Tibial artery (tissue), 4 donors: ENCODE measurements at regions not wholly inside any gene's neighbourhood (a gene's known extent, or its start where the extent isn't known, plus 50 kb on each side); places are given as distances from the start of the nearest gene placed in this dataset.

ENCODE experiments used
- DNase-seq, 2 donors: peaks; one replicate each; pipeline ENCODE4 v3.0.0-alpha.2; 2019
- H3K27ac ChIP-seq, 2 donors: fragments of 200-600 bp; sonication (generic) in 1 of 2; 1 replicate in 1 of 2; 2 replicates in 1 of 2; pipeline ENCODE4 v1.5.1; 2018 to 2019; ENCODE audit warnings: mild to moderate bottlenecking in 1 of 2
- H3K27me3 ChIP-seq, 2 donors: fragments of 200-600 bp; sonication (generic) in 1 of 2; one replicate each; pipeline versions ENCODE4 v1.5.1 to v1.6.0; 2016 to 2019
- H3K36me3 ChIP-seq, 3 donors: fragments of 200-600 bp; sonication (generic) in 2 of 3; one replicate each; pipeline ENCODE4 v1.5.1; 2016 to 2019; ENCODE audit warnings: mild to moderate bottlenecking in 2 of 3
- H3K4me1 ChIP-seq, 4 donors: fragments of 200-600 bp; sonication (generic) in 2 of 4; 1 replicate in 3 of 4; 2 replicates in 1 of 4; pipeline ENCODE4 v1.5.1; 2016 to 2019
- H3K4me3 ChIP-seq, 2 donors: fragments of 200-600 bp; sonication (generic) in 1 of 2; 1 replicate in 1 of 2; 2 replicates in 1 of 2; pipeline ENCODE4 v1.5.1; 2018 to 2019; ENCODE audit warnings: mild to moderate bottlenecking in 2 of 2
- H3K9me3 ChIP-seq, 3 donors: fragments of 200-600 bp; sonication (generic) in 1 of 3; one replicate each; pipeline ENCODE4 v1.5.1; 2016 to 2019
- CTCF ChIP-seq, 2 experiments: fragments of 200-600 bp in 1 of 2; fragments of 450-650 bp in 1 of 2; IDR thresholded peaks; one replicate each; pipeline ENCODE4 v1.5.1; 2017 to 2019; ENCODE audit warnings: antibody characterized with exemption in 2 of 2, mild to moderate bottlenecking in 1 of 2, moderate library complexity in 1 of 2
- intact Hi-C: fragments of 100-400 bp; cut with DNase I; formaldehyde crosslinking; loops from one replicate; pipeline ENCODE4 v1.15.0; 2023; ENCODE audit warnings: low total_unique reads

DNA sequence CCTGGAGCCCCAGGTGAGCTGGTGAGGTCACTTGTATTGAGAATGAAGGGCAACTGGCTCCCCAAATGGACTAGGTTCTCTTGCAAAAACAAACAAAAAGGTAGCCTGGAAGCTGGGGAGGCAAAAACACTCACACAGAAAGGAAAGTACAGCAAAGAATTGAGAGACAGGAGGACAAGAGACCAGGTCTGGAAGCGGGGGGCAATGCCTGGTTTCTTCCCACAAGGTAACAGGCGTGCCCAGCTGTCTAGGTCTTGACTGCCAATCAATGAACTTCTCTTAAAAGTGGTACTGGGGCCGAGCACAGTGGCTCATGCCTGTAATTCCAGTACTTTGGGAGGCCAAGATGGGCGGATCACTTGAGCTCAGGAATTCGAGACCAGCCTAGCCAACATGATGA is 356.4 kb upstream of the TSHZ3 start:
- no peaks in the 10 kb centered on the region for H3K4me1 ChIP-seq
- no peak overlapping the region for H3K4me3 ChIP-seq
- no peaks in the 10 kb centered on the region for H3K27me3 ChIP-seq
- no peak for TF ChIP-seq CTCF (IDR thresholded peaks at IDR 0.05)
- peaks cover 0 to 5% (median 0%) of the 10 kb centered on the region in 3 donors for H3K9me3 ChIP-seq
- DNase-seq, result no peak
- H3K27ac ChIP-seq, result no peak overlapping the region
- no peaks in the 10 kb centered on the region for H3K36me3 ChIP-seq
- intact Hi-C loops, result no loop called here

- no peak for TF ChIP-seq CTCF (IDR thresholded peaks at IDR 0.05)
- intact Hi-C loops, result no loop called here
- H3K9me3 ChIP-seq, result peaks cover 0 to 5% (median 0%) of the 10 kb centered on the region in 3 donors
Observed at GRCh38 chr19:31706131-31706530, 356.9 kb upstream of the TSHZ3 start.

DNA sequence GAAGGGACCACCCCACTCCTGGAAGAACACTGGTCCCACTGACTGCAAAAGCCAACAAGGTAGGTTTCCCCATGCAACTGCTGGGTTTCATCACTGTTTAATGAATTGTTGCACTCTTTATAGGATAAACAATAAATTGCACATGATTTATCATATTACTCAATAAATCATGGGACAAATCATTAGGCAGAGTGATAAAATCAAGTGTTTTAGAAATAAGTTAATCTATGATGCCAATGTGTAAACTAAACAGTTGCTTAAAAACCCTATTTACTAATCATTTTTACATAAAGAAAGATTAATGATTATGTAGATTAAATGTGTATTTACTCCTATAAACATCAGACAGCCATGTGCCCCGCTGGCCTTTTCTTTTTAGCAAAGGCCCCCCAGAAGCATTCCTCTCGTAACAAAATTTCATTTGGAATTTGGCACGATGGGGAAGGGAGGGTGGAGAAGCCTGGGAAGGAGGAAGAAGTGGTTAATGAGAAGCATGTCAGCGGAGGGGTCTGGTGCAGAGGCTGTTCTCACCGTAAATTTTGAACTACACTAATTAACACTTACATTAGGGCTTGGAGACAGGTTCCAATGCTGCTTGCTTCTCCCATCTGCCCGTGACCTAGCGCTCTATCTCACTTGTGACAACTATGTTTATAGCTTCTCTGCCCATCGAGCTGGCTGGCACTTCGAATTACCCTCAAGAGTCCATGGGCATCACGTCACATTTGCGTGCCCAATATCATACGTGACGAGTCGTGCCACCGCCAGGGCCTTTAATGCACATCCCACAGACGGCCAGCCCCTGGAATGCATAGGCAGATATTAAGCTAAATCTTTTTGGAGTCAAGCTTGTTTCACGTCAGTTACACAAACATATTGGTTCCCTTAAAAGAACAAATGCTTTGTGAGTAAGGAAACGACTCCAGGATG is 357.7 kb upstream of the TSHZ3 start:
- Histone ChIP-seq H3K4me1 (no peaks in the 10 kb centered on the region), H3K4me3 (no peak overlapping the region), H3K9me3 (peaks cover 0 to 5% (median 0%) of the 10 kb centered on the region in 3 donors), H3K27ac (no peak overlapping the region), H3K27me3 (no peaks in the 10 kb centered on the region), H3K36me3 (no peaks in the 10 kb centered on the region)
- no peak for DNase-seq
- intact Hi-C loops, result no loop called here
- no peak for TF ChIP-seq CTCF (IDR thresholded peaks at IDR 0.05)

More at GRCh38 chr19:31706131-31706530, 356.9 kb upstream of the TSHZ3 start:
- Histone ChIP-seq H3K27me3 (no peaks in the 10 kb centered on the region), H3K36me3 (no peaks in the 10 kb centered on the region), H3K4me1 (no peaks in the 10 kb centered on the region), H3K4me3 (no peak overlapping the region), H3K27ac (no peak overlapping the region)
- no peak for DNase-seq

DNA sequence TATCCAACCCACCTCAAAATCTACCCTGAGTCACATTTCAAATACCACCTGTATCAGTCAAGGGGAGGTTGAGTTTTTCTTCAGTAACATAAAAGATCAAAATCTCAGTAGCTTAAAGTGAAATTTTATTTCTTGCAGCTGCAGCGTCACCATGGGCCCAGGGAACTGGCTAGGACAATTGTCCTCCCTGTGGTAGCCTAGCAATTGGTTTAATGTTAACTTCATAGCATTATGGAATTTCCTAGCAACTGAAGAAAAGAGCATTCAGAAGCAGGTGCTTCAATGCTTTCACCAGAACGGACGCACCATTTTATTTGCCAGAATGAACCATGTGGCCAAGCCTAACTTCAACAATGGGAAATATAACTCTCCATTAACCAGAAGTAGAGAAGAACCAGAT is 359.3 kb upstream of the TSHZ3 start:
- intact Hi-C loops, result no loop called here
- no peak for DNase-seq
- no peaks in the 10 kb centered on the region for H3K36me3 ChIP-seq
- H3K4me3 ChIP-seq, result no peak overlapping the region
- H3K9me3 ChIP-seq, result no peaks in the 10 kb centered on the region
- no peaks in the 10 kb centered on the region for H3K4me1 ChIP-seq
- TF ChIP-seq CTCF (IDR thresholded peaks at IDR 0.05), result no peak
- H3K27me3 ChIP-seq, result no peaks in the 10 kb centered on the region
- no peak overlapping the region for H3K27ac ChIP-seq

DNA sequence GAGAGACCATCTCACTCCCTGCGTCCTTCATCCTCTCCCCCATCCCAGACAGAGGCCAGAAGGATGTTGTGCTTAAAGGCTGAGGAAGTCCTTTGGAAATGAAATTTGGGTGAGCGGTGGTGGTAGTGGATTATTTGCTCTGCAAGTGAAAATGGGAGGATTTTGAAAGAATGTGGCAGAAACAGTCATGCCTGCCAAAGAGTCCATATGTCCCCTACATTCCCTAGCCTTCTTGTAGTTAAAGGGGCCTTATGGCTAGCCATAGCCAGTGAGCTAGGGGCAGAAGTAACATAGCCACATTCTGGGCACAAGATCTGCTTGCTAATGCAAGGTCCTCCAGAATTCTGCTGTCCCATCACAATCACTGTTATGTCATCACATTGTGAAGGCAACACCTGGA is 360.2 kb upstream of the TSHZ3 start:
- H3K4me1 ChIP-seq, result no peaks in the 10 kb centered on the region
- intact Hi-C loops, result no loop called here
- H3K27me3 ChIP-seq, result no peaks in the 10 kb centered on the region
- no peak overlapping the region for H3K27ac ChIP-seq
- no peak for DNase-seq
- no peaks in the 10 kb centered on the region for H3K9me3 ChIP-seq
- no peaks in the 10 kb centered on the region for H3K36me3 ChIP-seq
- no peak overlapping the region for H3K4me3 ChIP-seq
- TF ChIP-seq CTCF (IDR thresholded peaks at IDR 0.05), result no peak
